ENCODE measurements at regions not wholly inside any gene's neighbourhood (a gene's known extent, or its start where the extent isn't known, plus 50 kb on each side); places are given as distances from the start of the nearest gene placed in this dataset.
A peak's percentile ranks its signal among the peaks of the same experiment; 100 is the strongest.

GRCh38 chr20:21623781-21624094 is 81.7 kb upstream of the PAX1 start:
- no peak for DNase-seq (ENCODE audit: low read depth)
- no peak overlapping the region for H3K4me3 ChIP-seq (ENCODE audit: low read depth, low read length)
- no peak for TF ChIP-seq CTCF (IDR thresholded peaks at IDR 0.05; ENCODE audit: control insufficient read depth, extremely low read depth, insufficient read depth)

- no peak for DNase-seq (ENCODE audit: low read depth)
- no peak overlapping the region for H3K4me3 ChIP-seq (ENCODE audit: low read depth, low read length)
- TF ChIP-seq CTCF (IDR thresholded peaks at IDR 0.05; ENCODE audit: control insufficient read depth, extremely low read depth, insufficient read depth): no peak
Observed at GRCh38 chr20:21623074-21623780, 82.2 kb upstream of the PAX1 start.

- peak; percentile 91 for DNase-seq (ENCODE audit: low read depth)
- TF ChIP-seq CTCF (IDR thresholded peaks at IDR 0.05; ENCODE audit: control insufficient read depth, extremely low read depth, insufficient read depth): no peak
- H3K4me3 ChIP-seq (ENCODE audit: low read depth, low read length): no peak overlapping the region
Observed at GRCh38 chr20:21622097-21622857, 83.2 kb upstream of the PAX1 start.

GRCh38 chr20:21618759-21619416 is 86.6 kb upstream of the PAX1 start:
- no peak overlapping the region for H3K4me3 ChIP-seq (ENCODE audit: low read depth, low read length)
- no peak for DNase-seq (ENCODE audit: low read depth)
- no peak for TF ChIP-seq CTCF (IDR thresholded peaks at IDR 0.05; ENCODE audit: control insufficient read depth, extremely low read depth, insufficient read depth)

GRCh38 chr20:21615617-21616080 is 89.8 kb upstream of the PAX1 start:
- DNase-seq (ENCODE audit: low read depth): peak; percentile 52
- TF ChIP-seq CTCF (IDR thresholded peaks at IDR 0.05; ENCODE audit: control insufficient read depth, extremely low read depth, insufficient read depth): peak; percentile 97
- no peak overlapping the region for H3K4me3 ChIP-seq (ENCODE audit: low read depth, low read length)

GRCh38 chr20:21614980-21615379 is 90.5 kb upstream of the PAX1 start:
- no peak for TF ChIP-seq CTCF (IDR thresholded peaks at IDR 0.05; ENCODE audit: control insufficient read depth, extremely low read depth, insufficient read depth)
- DNase-seq (ENCODE audit: low read depth): no peak
- no peak overlapping the region for H3K4me3 ChIP-seq (ENCODE audit: low read depth, low read length)

Data from LNCaP clone FGC (cell line).